SW480 (cell line): ENCODE measurements at regions not wholly inside any gene's neighbourhood (a gene's known extent, or its start where the extent isn't known, plus 50 kb on each side); places are given as distances from the start of the nearest gene placed in this dataset.
A peak's percentile ranks its signal among the peaks of the same experiment; 100 is the strongest.

Experiments used
- DNase-seq: peaks from one replicate; pipeline ENCODE4 v3.0.0-alpha.2; 2016; ENCODE audit warnings: low spot score

DNA sequence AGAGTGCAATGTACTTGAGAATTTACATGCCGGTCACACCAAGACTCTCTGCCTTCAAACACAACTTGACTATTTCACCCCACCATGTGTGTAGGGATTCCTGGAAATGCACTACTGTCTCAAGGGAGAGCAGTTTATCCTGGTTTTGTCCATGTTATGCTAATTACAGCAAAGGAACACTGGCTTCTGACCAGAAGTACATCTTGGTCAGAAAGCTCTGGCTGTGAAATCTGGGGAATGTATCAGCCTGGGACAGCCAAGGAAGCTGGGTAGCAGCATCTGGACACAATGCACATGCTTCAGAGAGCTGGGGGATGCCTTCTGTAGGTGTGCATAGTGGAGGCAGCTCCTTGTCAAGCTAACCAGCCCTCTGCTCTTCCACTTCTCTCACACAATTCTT, 1432.6 kb upstream of the TENM3 start:
- no peak for DNase-seq

GRCh38 chr4:180811556-180811955, 1431.6 kb upstream of the TENM3 start:
- DNase-seq, result no peak

DNA sequence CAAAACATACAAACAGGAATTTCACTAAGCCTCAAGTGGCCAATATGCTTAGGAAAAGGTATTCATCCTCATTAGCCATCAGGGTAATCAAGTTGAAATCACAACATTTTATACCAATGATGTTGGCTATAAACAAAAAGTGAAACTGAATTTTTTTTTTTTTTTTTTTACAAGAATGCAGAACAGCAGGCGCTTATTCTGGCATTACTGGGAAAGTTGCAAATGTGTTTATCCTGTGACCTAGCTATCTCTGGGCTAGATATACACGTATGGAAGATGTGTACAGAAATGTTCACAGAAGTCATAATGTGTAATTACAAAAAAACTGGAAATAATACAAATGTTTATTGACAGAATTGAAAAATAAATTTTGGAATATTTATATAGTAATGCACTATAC, 1430.4 kb upstream of the TENM3 start:
- no peak for DNase-seq

GRCh38 chr4:180814875-180815417, 1428.3 kb upstream of the TENM3 start:
- no peak for DNase-seq

- no peak for DNase-seq
Measured at GRCh38 chr4:180817529-180817928, 1425.7 kb upstream of the TENM3 start.

GRCh38 chr4:180823108-180823507, 1420.1 kb upstream of the TENM3 start:
- no peak for DNase-seq

GRCh38 chr4:180827232-180828009, 1415.8 kb upstream of the TENM3 start:
- peak; percentile 37 for DNase-seq

DNA sequence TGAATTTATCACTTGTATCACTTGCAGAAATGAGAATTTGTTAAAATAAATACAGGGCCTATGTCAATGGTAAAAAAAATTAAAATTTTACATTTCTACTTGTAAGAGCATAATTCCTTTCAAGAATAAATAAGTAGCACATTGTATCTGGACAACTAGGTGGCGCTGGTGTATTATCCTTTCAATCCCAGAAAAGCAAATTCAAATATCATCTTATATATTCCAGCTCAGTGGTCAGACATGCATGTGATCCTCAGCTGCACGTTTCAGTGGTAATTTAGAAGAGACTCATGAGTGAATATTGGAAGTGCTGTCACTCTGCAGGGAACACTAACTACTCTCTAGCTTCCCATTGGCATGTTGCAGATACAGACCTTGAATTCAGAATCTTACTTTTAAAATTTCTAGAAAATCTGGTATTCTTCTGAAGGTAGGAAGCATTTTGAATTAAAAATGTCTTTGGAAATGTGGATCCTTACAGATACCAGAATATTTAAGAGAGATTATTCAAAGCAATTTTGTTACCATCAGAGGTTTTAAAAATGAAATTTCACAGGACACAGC, 1414.7 kb upstream of the TENM3 start:
- peak; percentile 47 for DNase-seq

- peak; percentile 8 for DNase-seq
Measured at GRCh38 chr4:180832073-180832472, 1411.1 kb upstream of the TENM3 start.

GRCh38 chr4:180840142-180840541, 1403.1 kb upstream of the TENM3 start:
- no peak for DNase-seq

GRCh38 chr4:180850318-180850940, 1392.8 kb upstream of the TENM3 start:
- DNase-seq, result no peak

DNA sequence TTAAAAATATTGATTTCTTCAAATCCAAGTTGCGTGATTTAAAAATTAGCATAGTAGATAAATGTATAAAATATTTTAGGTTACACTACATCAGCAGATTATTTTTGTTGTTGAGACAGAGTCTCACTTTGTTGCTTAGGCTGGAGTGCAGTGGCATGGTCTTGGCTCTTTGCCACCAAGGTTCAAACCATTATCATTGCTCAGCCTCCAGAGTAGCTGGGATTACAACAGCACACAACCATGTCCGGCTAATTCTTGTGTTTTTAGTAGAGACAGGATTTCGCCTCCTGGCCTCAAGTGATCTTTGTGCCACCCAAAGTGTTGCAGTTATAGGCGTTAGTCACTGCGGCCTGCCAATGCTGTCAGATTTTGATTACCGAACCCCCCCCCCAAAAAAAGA, 1390.5 kb upstream of the TENM3 start:
- DNase-seq, result no peak

DNA sequence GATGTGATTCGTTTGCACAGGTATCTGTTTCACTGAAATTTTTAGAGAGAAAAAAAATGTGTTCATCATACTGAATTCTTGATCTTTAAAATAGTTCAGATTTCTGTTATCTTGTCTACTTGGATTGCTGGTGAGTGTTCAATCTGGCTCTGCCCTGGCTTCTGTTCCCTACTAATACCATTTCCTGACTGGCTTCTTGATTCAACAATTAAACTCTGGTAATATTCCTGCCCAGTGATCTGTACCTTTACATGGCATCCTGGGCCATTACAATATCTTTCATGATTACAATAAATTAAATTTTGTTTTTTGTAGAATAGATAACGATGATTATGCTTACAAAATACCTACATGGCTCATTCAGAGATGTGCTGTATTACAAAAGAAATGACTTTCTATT, 1388.0 kb upstream of the TENM3 start:
- no peak for DNase-seq

- no peak for DNase-seq
Measured at GRCh38 chr4:180860089-180860720, 1383.0 kb upstream of the TENM3 start.

GRCh38 chr4:180861651-180862050, 1381.6 kb upstream of the TENM3 start:
- no peak for DNase-seq

- no peak for DNase-seq
Measured at GRCh38 chr4:180866933-180867643, 1376.1 kb upstream of the TENM3 start.

GRCh38 chr4:180870623-180871022, 1372.6 kb upstream of the TENM3 start:
- no peak for DNase-seq

- DNase-seq, result no peak
Measured at GRCh38 chr4:180898305-180898704, 1344.9 kb upstream of the TENM3 start.

DNA sequence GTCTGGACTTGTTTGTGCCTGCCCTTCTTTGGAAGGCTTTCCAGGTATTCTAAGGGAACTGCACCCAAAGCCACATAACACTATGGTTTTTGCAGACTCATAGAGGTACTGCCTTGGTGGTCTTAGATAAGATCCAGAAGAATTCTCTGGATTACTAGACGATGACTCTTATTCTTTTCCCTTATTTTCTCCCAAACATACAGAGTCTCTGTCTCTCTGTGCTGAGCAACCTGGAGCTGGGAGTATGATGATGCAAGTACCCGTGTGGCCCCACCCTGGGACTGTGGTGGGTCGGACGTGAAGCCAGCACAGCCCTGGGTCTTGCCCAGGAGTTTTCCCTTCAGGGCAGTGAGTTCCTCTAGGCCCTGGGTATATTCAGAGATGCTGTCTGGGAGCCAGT, 1342.4 kb upstream of the TENM3 start:
- no peak for DNase-seq

DNA sequence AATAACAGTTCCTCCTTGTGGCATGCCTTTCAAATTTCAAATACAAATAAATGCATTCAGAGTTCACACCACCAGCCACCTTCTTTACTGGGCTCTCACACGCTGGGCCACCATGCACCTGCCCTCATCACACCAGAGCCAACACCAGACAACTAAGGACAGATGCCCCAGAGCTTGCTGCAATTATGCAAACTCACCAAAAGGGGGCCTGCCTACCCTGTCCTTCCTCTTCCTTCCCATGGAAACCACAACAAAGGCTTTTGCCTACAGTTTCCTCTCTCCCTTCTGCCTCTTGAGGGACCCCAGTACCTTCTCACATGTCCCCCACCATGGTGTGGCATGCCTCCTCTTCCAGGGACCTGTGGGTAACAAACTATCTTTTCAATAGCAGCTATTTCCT, 1333.9 kb upstream of the TENM3 start:
- no peak for DNase-seq

DNA sequence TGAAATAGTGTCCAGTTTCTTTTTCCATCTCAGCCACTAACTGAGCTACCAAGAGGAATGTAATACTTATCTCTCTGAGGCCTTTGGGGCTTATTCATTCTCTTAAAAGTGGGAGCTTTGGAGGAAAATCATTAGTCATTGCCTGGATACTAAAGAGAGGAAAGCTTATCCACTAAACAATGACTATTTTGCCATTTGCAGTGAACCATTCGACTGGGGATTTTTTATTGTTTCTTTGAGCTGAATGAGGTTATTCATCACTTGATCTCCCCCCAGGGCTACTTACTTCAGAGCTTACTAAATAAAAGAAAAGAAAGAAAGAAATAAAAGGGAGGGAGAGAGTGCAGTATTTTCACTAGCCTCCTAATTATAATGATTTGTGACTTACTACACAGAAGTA, 1329.5 kb upstream of the TENM3 start:
- DNase-seq, result no peak

DNA sequence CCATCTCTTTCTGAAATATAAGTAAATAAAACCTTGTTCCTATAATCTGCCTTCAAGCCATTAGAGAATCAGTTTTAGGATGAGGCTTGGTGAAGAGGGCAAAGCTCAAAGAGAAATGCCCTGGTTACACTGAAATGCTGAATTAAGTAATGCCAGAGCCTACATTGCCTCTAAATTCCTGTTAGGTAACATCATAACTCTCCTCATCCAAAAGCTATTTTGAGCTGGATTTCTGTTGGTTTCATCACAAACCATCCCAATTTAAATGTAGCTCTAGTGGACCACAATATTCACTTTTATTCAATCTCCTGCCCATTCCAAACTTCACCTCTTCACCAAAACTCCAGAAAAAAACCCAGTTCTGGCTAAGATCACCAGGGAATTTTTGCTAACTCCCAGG, 1319.7 kb upstream of the TENM3 start:
- no peak for DNase-seq
